Kidney epithelial cell (primary cell): ENCODE measurements at regions not wholly inside any gene's neighbourhood (a gene's known extent, or its start where the extent isn't known, plus 50 kb on each side); places are given as distances from the start of the nearest gene placed in this dataset.

Source experiments
- DNase-seq: peaks from one replicate; pipeline ENCODE4 v3.0.0-alpha.2; 2010; ENCODE audit warnings: low read depth
- H3K27me3 ChIP-seq: 2 replicates; pipeline ENCODE4 v1.6.0; 2011; ENCODE audit warnings: low read length; ENCODE audit not compliant: control insufficient read depth, insufficient read depth
- H3K36me3 ChIP-seq: 2 replicates; pipeline ENCODE4 v1.5.1; 2011; ENCODE audit warnings: low read length; ENCODE audit not compliant: control insufficient read depth, insufficient read depth
- H3K4me3 ChIP-seq: 2 replicates; pipeline ENCODE4 v1.5.1; 2011; ENCODE audit warnings: low read depth, mild to moderate bottlenecking, control low read depth, low read length
- TF ChIP-seq, protein P1 (sequence below): IDR thresholded peaks from 2 replicates; pipeline ENCODE4 v1.5.1; 2011; ENCODE audit warnings: mild to moderate bottlenecking, moderate library complexity, low read length, control low read depth, inconsistent platforms; ENCODE audit not compliant: insufficient read depth, poor library complexity, severe bottlenecking

DNA sequence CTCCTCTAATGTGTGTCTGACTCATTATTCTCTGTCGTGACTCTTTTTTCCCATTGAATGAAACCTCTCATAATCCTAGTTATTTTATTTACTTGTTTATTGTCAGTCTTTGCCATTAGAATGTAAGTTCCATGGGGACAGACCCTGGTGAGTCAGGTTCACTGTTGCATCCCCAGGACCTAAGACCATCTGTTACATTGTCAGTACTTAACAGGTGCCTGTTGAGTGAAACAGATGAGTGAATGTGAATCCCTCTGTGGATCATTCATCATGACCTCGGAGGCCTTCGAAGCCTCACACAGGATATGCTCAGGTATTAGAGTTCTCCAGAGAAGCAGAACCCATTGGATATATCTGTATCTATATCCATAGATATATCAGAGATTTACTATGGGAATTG is 120.1 kb downstream of the PFKFB3 start:
- TF ChIP-seq, protein P1, sequence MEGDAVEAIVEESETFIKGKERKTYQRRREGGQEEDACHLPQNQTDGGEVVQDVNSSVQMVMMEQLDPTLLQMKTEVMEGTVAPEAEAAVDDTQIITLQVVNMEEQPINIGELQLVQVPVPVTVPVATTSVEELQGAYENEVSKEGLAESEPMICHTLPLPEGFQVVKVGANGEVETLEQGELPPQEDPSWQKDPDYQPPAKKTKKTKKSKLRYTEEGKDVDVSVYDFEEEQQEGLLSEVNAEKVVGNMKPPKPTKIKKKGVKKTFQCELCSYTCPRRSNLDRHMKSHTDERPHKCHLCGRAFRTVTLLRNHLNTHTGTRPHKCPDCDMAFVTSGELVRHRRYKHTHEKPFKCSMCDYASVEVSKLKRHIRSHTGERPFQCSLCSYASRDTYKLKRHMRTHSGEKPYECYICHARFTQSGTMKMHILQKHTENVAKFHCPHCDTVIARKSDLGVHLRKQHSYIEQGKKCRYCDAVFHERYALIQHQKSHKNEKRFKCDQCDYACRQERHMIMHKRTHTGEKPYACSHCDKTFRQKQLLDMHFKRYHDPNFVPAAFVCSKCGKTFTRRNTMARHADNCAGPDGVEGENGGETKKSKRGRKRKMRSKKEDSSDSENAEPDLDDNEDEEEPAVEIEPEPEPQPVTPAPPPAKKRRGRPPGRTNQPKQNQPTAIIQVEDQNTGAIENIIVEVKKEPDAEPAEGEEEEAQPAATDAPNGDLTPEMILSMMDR: no peak
- Histone ChIP-seq H3K27me3 (no peaks in the 10 kb centered on the region), H3K4me3 (no peak overlapping the region), H3K36me3 (no peaks in the 10 kb centered on the region)
- DNase-seq: no peak

DNA sequence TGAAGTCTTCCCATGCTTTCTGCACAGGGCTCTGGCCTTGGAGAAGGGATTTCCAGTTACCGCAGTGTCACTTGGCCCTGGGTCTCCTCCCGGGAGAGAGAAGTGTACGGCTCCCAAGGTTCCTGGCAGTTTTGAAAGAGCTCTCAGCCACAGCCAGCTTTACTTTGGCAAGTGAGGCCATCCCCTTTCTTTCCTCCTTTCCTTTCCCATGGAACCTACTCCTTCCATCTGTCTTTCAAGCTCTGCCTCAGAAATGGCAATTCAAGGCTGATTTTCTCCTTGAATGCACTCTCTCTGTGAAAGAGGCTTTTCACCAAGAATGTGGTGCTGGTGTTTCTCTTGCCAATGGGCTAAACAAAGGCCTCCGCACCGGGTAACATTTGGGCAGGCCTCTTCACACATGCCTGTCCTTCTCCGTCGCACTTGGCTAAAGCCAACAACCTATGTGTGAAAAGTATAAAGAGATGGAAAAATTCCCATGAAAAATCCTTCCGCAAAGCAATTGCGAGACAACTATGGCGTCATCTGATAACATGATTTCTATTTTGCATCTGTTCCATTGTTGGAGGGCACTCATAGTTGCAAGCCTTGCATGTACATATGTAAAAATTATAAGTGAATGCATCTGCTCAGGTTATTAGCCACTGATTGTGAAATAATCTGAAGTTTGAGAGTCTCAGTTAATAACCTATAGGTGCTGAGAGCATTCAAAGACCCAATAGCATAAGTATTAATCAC is 125.4 kb downstream of the PFKFB3 start:
- TF ChIP-seq, protein P1: no peak
- no peak overlapping the region for H3K4me3 ChIP-seq
- no peaks in the 10 kb centered on the region for H3K36me3 ChIP-seq
- no peak for DNase-seq
- H3K27me3 ChIP-seq: no peaks in the 10 kb centered on the region

DNA sequence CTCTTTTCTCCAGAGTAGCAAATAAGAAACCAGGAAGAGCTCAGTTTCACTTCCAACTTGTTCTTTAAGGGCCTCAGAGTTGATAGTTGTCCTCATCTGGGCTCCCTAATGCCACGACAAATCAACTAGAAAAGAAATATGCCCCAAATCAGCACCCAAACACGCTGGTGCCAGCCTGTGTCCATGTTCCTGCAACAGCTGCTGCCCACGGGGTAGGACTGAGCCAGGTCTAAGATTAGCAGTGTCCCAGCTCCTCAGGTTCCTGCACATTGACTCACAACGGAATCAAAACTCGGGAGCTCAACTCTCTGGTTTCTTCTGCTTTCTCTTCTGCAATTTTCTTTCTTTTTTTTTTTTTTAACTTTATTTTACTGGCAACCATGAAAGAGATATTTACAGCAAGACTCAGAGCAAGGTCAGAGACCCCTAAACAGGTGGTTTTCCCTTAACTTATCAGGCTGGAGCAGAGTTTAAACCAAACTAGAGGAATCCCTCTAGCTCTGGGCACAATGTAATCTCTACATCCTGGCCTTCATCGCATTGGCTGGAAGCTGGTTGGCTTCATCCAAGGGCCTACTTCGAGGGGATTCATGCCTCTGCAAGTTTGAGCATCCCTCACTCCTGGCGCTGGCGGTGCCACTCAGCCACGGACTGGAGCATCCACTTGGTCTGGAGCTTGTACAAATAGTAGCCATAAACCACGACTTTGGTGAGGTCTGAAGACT is 126.1 kb downstream of the PFKFB3 start:
- H3K4me3 ChIP-seq: no peak overlapping the region

DNA sequence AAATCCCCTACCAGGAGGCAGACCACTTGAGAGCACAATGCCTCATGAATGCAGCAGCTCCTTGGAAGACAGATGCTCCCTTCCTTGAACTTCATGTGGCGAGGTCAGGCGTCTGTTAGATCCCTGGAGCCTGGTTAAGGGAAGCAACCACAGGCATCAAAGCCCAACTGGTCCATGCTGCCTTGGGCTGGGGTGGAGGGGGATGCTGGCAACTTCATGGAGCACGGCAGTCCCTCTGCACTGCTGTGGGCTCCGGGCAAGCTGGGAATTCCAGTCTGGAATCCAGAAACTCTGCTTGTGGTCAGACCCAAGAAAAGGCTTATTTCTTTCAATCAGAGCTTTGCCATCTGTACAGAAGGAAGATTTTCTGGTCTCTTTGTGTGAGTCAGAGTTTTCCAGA is 130.4 kb downstream of the PFKFB3 start:
- DNase-seq: no peak
- no peak overlapping the region for H3K4me3 ChIP-seq
- no peaks in the 10 kb centered on the region for H3K27me3 ChIP-seq
- TF ChIP-seq, protein P1: no peak
- no peaks in the 10 kb centered on the region for H3K36me3 ChIP-seq

More for the DNA sequence above, 126.1 kb downstream of the PFKFB3 start:
- Histone ChIP-seq H3K27me3 (no peaks in the 10 kb centered on the region), H3K36me3 (no peaks in the 10 kb centered on the region)
- no peak for DNase-seq
- TF ChIP-seq, protein P1: no peak

DNA sequence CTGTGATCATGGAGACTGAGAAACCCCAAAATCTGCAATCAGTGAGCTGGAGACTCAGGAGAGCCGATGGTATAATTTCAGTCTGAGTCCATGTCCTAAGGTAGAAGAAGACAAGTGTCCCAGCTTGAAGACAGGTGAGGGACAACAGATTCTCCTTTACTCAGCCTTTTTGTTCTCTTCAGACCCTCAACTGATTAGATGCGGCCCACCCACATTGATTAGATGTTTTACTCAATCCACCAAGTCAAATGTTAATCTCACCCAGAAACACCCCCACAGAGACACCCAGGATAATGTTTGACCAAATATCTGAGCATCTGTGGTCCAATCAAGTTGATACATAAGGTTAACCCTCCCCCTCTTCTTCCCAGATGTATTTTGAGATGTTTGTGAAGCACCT is 131.2 kb downstream of the PFKFB3 start:
- DNase-seq: no peak
- no peaks in the 10 kb centered on the region for H3K27me3 ChIP-seq
- H3K4me3 ChIP-seq: no peak overlapping the region
- TF ChIP-seq, protein P1: no peak
- H3K36me3 ChIP-seq: no peaks in the 10 kb centered on the region

DNA sequence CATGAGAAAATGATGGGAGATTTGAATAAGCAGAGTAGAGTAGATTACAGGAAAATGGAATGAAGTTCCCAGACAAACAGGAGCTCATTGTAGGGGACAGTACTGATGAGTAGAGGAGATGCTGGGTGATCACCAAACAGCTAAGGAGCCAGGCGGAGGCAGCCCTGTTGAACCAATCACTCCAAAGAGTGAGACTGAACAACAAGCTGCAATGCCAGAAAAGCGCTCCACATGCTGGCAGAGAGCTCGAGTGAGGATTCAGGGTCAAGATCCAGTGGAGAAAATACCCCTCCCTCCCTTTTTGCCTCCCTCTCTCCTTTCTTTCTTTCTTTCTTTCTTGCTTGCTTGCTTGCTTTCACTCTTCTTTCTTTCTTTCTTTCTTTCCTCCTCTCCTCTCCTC is 133.3 kb downstream of the PFKFB3 start:
- Histone ChIP-seq H3K27me3 (no peaks in the 10 kb centered on the region), H3K4me3 (no peak overlapping the region), H3K36me3 (no peaks in the 10 kb centered on the region)
- TF ChIP-seq, protein P1: no peak
- no peak for DNase-seq
